ENCODE measurements at regions not wholly inside any gene's neighbourhood (a gene's known extent, or its start where the extent isn't known, plus 50 kb on each side); places are given as distances from the start of the nearest gene placed in this dataset.

DNA sequence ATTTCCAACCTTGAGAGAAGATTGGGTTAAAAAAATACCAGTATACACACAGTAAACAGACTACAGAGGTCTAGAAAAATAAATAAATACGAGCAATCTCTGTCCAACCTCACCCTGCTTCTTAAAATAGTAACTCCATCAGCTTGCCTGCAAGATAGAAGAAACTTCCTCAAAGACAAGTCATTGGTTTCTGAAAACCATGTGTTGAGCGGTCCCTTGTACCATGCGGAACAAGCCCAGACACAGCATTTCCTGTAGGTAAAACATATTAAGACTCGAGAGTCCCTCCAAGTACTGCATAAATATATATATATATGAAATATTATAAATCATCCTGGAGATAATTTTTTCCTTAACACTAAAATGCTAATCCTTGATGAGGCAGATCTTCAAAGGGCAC is 157.4 kb downstream of the MZT1 start:
- TF ChIP-seq, protein P1, sequence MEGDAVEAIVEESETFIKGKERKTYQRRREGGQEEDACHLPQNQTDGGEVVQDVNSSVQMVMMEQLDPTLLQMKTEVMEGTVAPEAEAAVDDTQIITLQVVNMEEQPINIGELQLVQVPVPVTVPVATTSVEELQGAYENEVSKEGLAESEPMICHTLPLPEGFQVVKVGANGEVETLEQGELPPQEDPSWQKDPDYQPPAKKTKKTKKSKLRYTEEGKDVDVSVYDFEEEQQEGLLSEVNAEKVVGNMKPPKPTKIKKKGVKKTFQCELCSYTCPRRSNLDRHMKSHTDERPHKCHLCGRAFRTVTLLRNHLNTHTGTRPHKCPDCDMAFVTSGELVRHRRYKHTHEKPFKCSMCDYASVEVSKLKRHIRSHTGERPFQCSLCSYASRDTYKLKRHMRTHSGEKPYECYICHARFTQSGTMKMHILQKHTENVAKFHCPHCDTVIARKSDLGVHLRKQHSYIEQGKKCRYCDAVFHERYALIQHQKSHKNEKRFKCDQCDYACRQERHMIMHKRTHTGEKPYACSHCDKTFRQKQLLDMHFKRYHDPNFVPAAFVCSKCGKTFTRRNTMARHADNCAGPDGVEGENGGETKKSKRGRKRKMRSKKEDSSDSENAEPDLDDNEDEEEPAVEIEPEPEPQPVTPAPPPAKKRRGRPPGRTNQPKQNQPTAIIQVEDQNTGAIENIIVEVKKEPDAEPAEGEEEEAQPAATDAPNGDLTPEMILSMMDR (IDR thresholded peaks at IDR 0.05; ENCODE audit: borderline replicate concordance, extremely low read depth, low read length, poor library complexity, severe bottlenecking) = no peak
- no peak for TF ChIP-seq EZH2 (IDR thresholded peaks at IDR 0.05; ENCODE audit: borderline replicate concordance, low read depth, low read length, severe bottlenecking)

All from DND-41 (cell line).